Small intestine (tissue), 7 donors: ENCODE measurements at regions not wholly inside any gene's neighbourhood (a gene's known extent, or its start where the extent isn't known, plus 50 kb on each side); places are given as distances from the start of the nearest gene placed in this dataset.
"Not testable (repeated sequence)": the region's sequence is repeated elsewhere in the genome, so short reads cannot be mapped to it uniquely, and the experiment has no call there.

Experiments used
- DNase-seq, 2 donors: peaks; one replicate each; pipeline versions ENCODE4 v3.0.0 to v3.0.0-alpha.2; 2013
- FAIRE-seq: peaks from 2 replicates; lab custom pipeline; 2012; peaks lifted over from hg19 to GRCh38; lab: Jason Lieb, UNC
- H3K27ac ChIP-seq, 3 donors: one replicate each; pipeline ENCODE4 v1.5.1; 2013; ENCODE audit warnings: low read length in 2 of 3, mild to moderate bottlenecking in 2 of 3, control low read depth in 1 of 3, inconsistent platforms in 1 of 3, low read depth in 1 of 3, moderate library complexity in 1 of 3
- H3K27me3 ChIP-seq, 3 donors: one replicate each; pipeline ENCODE4 v1.6.1; 2013; ENCODE audit warnings: low read length in 3 of 3, inconsistent platforms in 1 of 3; ENCODE audit not compliant: control insufficient read depth in 3 of 3, insufficient read depth in 3 of 3
- H3K36me3 ChIP-seq, 3 donors: one replicate each; pipeline ENCODE4 v1.6.1; 2013; ENCODE audit warnings: low read length in 3 of 3, inconsistent platforms in 1 of 3, low read depth in 1 of 3, mild to moderate bottlenecking in 1 of 3, moderate library complexity in 1 of 3; ENCODE audit not compliant: control insufficient read depth in 3 of 3, insufficient read depth in 2 of 3
- H3K4me1 ChIP-seq, 3 donors: one replicate each; pipeline ENCODE4 v1.6.1; 2013; ENCODE audit warnings: low read length in 2 of 3, inconsistent platforms in 1 of 3, low read depth in 1 of 3, mild to moderate bottlenecking in 1 of 3, moderate library complexity in 1 of 3; ENCODE audit not compliant: control insufficient read depth in 3 of 3, insufficient read depth in 2 of 3
- H3K4me3 ChIP-seq, 3 donors: one replicate each; pipeline ENCODE4 v1.5.1; 2013; ENCODE audit warnings: low read length in 3 of 3, control low read depth in 1 of 3, inconsistent platforms in 1 of 3, low read depth in 1 of 3, mild to moderate bottlenecking in 1 of 3, moderate library complexity in 1 of 3
- H3K9me3 ChIP-seq, 2 donors: one replicate each; pipeline ENCODE4 v1.6.1; 2013; ENCODE audit warnings: low read depth in 1 of 2, low read length in 1 of 2; ENCODE audit not compliant: control insufficient read depth in 2 of 2, insufficient read depth in 1 of 2
- WGBS, 3 donors: extraction: QIAGEN DNeasy Blood & Tissue Kit; methylation state at CpG; one replicate each; pipeline ENCODE4 v1.1.7; 2013; 5-methylcytosine and 5-hydroxymethylcytosine counted together
- donor health status: healthy with polysubstance abuse.
- donor health status: control.
- donor health status: control.
- donor health status: Bipolar disorder and iron deficiency.
- donor health status: healthy.

DNA sequence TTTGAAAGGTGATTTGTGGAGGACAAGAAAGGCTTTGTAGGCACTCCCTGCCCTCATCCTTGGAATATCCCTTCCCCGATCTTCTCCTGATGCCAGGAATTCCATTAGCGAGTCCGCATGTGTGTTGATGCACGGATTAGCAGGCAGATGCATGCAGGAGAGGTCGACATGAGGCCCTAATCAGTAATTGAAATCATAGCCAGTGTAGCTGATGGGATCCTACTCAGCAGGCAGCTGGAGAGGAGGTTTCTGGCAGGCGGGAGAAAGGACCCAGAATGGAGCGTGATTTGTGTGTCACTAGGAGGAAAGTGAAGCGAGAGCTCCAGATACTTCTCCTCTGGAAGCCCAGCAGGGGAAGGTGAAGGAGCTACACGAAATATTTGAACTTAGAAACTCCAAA lies 196.3 kb upstream of the CDH11 start:
- H3K36me3 ChIP-seq = no peaks in the 10 kb centered on the region
- H3K4me3 ChIP-seq = no peak overlapping the region
- FAIRE-seq (no peak), DNase-seq (no peak)
- H3K27me3 ChIP-seq = no peaks in the 10 kb centered on the region
- H3K9me3 ChIP-seq = no peaks in the 10 kb centered on the region
- no peaks in the 10 kb centered on the region for H3K4me1 ChIP-seq
- 35 to 57% (median 41%) methylated on average over 9 of the region's 9 CpGs for WGBS, 3 donors
- no peak overlapping the region for H3K27ac ChIP-seq

DNA sequence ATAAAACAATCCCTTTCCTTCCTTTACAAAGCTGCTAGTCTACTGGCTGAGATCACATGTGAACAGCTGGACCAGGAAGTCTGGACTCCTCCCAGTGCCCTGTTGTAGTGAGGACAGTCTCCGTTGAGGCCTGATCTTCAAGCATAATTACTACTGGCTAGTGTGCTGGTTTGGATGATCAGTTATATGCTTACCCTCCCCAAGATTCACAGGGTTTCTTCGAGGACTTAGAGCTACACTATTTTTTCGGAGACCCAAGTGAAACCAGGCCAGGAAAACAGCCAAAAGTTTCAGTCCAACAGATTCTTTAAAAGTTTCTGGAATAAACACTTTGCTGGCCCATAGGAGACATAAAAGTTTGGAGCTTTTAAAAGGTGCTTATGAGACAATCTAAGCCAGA lies 194.9 kb upstream of the CDH11 start:
- no peaks in the 10 kb centered on the region for H3K36me3 ChIP-seq
- FAIRE-seq (no peak), DNase-seq (no peak)
- no peaks in the 10 kb centered on the region for H3K27me3 ChIP-seq
- WGBS, 3 donors = 62 to 71% (median 69%) methylated on average over 3 of the region's 3 CpGs
- no peak overlapping the region for H3K27ac ChIP-seq
- no peak overlapping the region for H3K4me3 ChIP-seq
- no peaks in the 10 kb centered on the region for H3K4me1 ChIP-seq
- no peaks in the 10 kb centered on the region for H3K9me3 ChIP-seq

DNA sequence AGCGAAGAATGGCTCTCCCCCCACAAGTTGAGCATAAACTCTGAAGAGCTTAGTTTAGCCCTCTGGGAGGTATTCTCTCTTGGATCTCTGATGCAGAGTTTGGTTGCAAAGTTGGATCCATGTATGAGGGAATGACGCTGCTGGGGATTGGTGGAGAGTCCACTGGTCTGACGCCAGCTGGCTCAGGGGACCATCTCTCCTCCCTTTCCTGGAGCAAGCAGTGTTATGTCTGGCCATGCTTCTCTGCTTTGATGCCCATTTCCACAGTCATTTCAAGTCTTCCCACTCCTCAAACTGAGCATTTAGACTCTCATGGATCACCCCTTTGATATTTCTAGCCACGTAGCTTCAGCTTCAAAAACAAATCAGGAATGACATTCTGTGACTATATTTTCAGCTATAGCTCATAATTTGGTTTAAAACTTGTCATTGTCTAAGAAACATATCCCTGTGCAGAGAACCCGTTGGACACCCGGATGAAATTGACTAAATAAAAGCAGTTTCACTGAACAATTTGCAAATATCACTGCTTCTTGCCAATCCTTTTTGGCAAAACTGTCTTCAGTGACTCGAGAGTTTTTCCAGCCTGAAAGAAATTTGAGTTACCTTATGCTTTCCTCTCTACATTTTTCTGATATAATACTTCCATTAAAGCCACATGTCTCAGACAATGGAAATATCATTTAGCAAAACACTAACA lies 193.4 kb upstream of the CDH11 start:
- no peak for DNase-seq
- Histone ChIP-seq H3K4me3 (no peak overlapping the region), H3K36me3 (no peaks in the 10 kb centered on the region), H3K27me3 (no peaks in the 10 kb centered on the region), H3K4me1 (no peaks in the 10 kb centered on the region), H3K27ac (no peak overlapping the region), H3K9me3 (no peaks in the 10 kb centered on the region)
- FAIRE-seq = no peak
- WGBS, 3 donors = 63 to 68% (median 66%) methylated on average over 7 of the region's 7 CpGs

DNA sequence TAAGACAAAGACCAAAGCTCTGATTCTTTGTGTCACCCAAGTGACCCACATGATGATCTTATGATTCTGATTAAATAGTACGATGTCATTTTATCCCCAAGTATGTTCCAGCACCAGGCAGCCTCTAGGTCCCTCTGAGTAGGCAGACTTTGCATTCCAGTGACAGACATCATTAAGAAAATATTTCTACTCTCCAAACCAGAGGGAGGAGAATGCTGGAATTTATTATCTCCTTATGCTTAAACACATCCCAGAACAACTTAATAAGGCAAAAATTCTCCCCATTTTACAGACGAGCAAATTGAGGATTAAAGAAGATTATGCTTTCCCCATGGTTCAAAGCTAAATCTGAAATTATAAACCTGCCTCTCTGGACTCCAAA lies 192.8 kb upstream of the CDH11 start:
- 62 to 71% (median 68%) methylated on average over 2 of the region's 2 CpGs for WGBS, 3 donors
- DNase-seq = no peak
- no peak overlapping the region for H3K4me3 ChIP-seq
- no peaks in the 10 kb centered on the region for H3K9me3 ChIP-seq
- no peaks in the 10 kb centered on the region for H3K36me3 ChIP-seq
- no peaks in the 10 kb centered on the region for H3K27me3 ChIP-seq
- no peak overlapping the region for H3K27ac ChIP-seq
- no peaks in the 10 kb centered on the region for H3K4me1 ChIP-seq
- FAIRE-seq = no peak

DNA sequence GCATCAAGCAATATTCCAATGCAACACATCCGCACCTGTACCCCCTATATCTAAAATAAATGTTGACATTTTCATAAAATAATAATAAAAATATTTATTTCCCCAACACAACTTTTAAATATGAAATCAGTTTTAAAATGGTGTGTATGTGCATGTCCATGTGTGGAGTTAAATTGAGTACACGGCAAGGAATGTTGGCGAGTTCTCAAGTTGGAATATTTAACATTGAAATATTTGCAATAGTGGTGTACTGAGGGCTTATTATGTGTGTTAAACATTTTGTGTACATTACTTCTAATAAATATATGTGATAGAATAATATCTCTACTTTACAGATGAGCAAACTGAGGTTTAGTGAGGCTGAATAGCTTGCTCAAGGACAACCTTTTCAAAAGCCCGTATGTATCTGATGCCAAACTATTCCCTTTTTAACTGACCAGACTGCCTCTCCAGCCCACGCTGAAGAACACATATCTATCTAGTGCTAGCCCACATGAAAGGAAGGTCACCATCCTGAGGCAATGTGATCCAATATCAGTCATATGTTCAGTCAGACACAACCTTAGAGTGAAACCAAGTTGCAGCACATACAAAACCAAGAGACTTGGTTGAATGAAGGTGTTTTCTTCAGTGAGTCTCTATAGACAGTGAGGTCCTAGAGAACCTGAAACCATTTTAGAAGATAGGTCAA lies 192.2 kb upstream of the CDH11 start:
- Histone ChIP-seq H3K9me3 (no peaks in the 10 kb centered on the region), H3K36me3 (no peaks in the 10 kb centered on the region), H3K4me3 (no peak overlapping the region), H3K4me1 (no peaks in the 10 kb centered on the region), H3K27ac (no peak overlapping the region), H3K27me3 (no peaks in the 10 kb centered on the region)
- DNase-seq (no peak), FAIRE-seq (no peak)
- WGBS, 3 donors = 82 to 88% (median 86%) methylated on average over 5 of the region's 5 CpGs

DNA sequence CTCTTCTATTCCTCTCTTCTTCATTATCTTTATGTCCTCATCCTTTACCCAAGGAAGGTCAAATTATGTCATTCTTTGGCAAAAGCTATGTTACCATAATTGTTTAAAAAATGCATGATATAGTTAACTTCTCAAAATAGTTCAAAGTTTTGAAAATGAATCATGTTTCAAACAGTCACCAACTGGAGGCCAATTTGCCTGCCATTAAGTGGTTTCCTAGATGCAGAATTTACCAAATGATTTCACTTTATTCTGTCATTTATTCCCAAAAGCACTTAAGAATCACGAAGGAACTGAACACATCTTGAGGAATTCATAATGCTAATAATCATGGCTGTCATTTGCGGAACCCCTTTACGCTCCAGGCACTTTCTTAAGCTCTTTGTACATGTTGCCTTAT lies 190.9 kb upstream of the CDH11 start:
- Histone ChIP-seq H3K4me3 (no peak overlapping the region), H3K27me3 (no peaks in the 10 kb centered on the region), H3K36me3 (no peaks in the 10 kb centered on the region), H3K9me3 (no peaks in the 10 kb centered on the region), H3K27ac (no peak overlapping the region), H3K4me1 (no peaks in the 10 kb centered on the region)
- no peak for FAIRE-seq
- WGBS, 3 donors = 69 to 84% (median 81%) methylated on average over 3 of the region's 3 CpGs
- DNase-seq = no peak

DNA sequence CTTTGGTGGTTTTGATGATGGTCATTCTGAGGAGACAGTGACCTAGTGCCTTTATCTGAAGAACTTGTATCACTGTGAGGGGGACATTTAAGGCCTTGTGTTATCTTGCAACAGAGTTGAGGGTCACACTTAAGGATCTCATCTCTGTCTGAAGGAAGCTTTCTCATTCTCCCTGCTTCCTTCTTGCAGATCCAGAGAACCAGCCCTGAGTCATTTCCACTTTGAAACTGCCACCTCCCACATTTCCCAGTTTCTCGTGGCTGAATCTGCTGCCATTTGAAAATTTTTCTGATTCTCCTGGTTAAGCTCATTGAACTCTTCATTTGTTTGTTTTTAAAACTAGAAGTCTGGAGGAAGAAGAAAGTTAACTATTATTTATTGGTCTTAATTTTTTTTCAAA lies 190.2 kb upstream of the CDH11 start:
- WGBS, 3 donors = 33 to 67% (median 44%) methylated on average over 1 of the region's 1 CpG
- H3K27me3 ChIP-seq = no peaks in the 10 kb centered on the region
- no peak overlapping the region for H3K4me3 ChIP-seq
- FAIRE-seq (no peak), DNase-seq (no peak)
- no peaks in the 10 kb centered on the region for H3K9me3 ChIP-seq
- no peaks in the 10 kb centered on the region for H3K4me1 ChIP-seq
- H3K27ac ChIP-seq = no peak overlapping the region
- no peaks in the 10 kb centered on the region for H3K36me3 ChIP-seq

DNA sequence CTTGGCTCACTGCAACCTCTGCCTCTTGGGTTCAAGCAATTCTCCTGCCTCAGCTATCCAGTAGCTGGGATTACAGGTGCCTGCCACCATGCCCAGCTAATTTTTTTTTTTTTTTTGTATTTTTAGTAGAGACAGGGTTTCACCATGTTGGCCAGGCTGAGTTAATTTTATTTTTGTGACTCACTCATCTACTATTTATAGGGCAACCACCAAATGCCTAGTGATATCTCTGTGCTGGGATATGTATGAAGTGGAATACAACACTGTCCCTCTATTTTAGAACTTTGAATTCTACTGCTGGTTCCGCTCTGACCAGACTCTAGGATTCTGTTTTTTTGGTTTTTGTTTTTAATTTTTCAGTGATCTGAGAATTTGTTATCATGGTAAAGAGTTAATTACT lies 188.6 kb upstream of the CDH11 start:
- not testable (repeated sequence) for H3K4me1 ChIP-seq, H3K4me3 ChIP-seq, H3K27me3 ChIP-seq, H3K36me3 ChIP-seq, DNase-seq, H3K9me3 ChIP-seq, H3K27ac ChIP-seq, FAIRE-seq
- WGBS, 3 donors = 86 to 92% (median 88%) methylated on average over 1 of the region's 1 CpG
